ENCODE measurements at regions not wholly inside any gene's neighbourhood (a gene's known extent, or its start where the extent isn't known, plus 50 kb on each side); places are given as distances from the start of the nearest gene placed in this dataset.

- Histone ChIP-seq H3K4me3 (no peak overlapping the region), H3K9me3 (no peaks in the 10 kb centered on the region), H3K36me3 (ENCODE audit: low read depth) (no peaks in the 10 kb centered on the region), H3K4me1 (ENCODE audit: low read depth) (peaks cover 5% of the 10 kb centered on the region)
- TF ChIP-seq CTCF (IDR thresholded peaks at IDR 0.05), result no peak
- intact Hi-C loops (cut with DNase I, micrococcal nuclease), result no loop called here
- DNase-seq (no peak), ATAC-seq (no peak)
Measured at GRCh38 chr18:22675006-22675405, 257.3 kb upstream of the CTAGE1 start.

GRCh38 chr18:22676423-22676822 lies 256.7 kb upstream of the RBBP8 start:
- intact Hi-C loops (cut with DNase I, micrococcal nuclease), result no loop called here
- H3K36me3 ChIP-seq (ENCODE audit: low read depth), result no peaks in the 10 kb centered on the region
- ATAC-seq (peak; percentile 84), DNase-seq (no peak)
- TF ChIP-seq CTCF (IDR thresholded peaks at IDR 0.05), result no peak
- H3K4me1 ChIP-seq (ENCODE audit: low read depth), result peaks cover 10% of the 10 kb centered on the region
- H3K9me3 ChIP-seq, result no peaks in the 10 kb centered on the region
- H3K4me3 ChIP-seq, result no peak overlapping the region

GRCh38 chr18:22678486-22678885 lies 254.6 kb upstream of the RBBP8 start:
- DNase-seq (peak in 1 of 3 donors; percentile 57), ATAC-seq (peak; percentile 5)
- Histone ChIP-seq H3K4me1 (ENCODE audit: low read depth) (peaks cover 10% of the 10 kb centered on the region), H3K9me3 (no peaks in the 10 kb centered on the region), H3K36me3 (ENCODE audit: low read depth) (no peaks in the 10 kb centered on the region), H3K4me3 (no peak overlapping the region)
- intact Hi-C loops (cut with DNase I, micrococcal nuclease), result no loop called here
- TF ChIP-seq CTCF (IDR thresholded peaks at IDR 0.05), result no peak

GRCh38 chr18:22680944-22681343 lies 252.2 kb upstream of the RBBP8 start:
- Histone ChIP-seq H3K4me1 (ENCODE audit: low read depth) (peaks cover 29% of the 10 kb centered on the region), H3K4me3 (no peak overlapping the region), H3K36me3 (ENCODE audit: low read depth) (no peaks in the 10 kb centered on the region), H3K9me3 (no peaks in the 10 kb centered on the region)
- no peak for DNase-seq
- intact Hi-C loops (cut with DNase I, micrococcal nuclease), result no loop called here
- no peak for TF ChIP-seq CTCF (IDR thresholded peaks at IDR 0.05)
- no peak for ATAC-seq

- peaks cover 24% of the 10 kb centered on the region for H3K4me1 ChIP-seq (ENCODE audit: low read depth)
- no peak for ATAC-seq
- H3K9me3 ChIP-seq, result no peaks in the 10 kb centered on the region
- no peak for DNase-seq
- intact Hi-C loops (cut with DNase I, micrococcal nuclease), result no loop called here
- no peak for TF ChIP-seq CTCF (IDR thresholded peaks at IDR 0.05)
- no peak overlapping the region for H3K4me3 ChIP-seq
- H3K36me3 ChIP-seq (ENCODE audit: low read depth), result no peaks in the 10 kb centered on the region
Measured at GRCh38 chr18:22681908-22682307, 251.2 kb upstream of the RBBP8 start.

GRCh38 chr18:22682720-22683119 lies 250.4 kb upstream of the RBBP8 start:
- no peak for TF ChIP-seq CTCF (IDR thresholded peaks at IDR 0.05)
- intact Hi-C loops (cut with DNase I, micrococcal nuclease), result no loop called here
- no peak for ATAC-seq
- H3K36me3 ChIP-seq (ENCODE audit: low read depth), result no peaks in the 10 kb centered on the region
- no peak for DNase-seq
- peaks cover 24% of the 10 kb centered on the region for H3K4me1 ChIP-seq (ENCODE audit: low read depth)
- H3K9me3 ChIP-seq, result no peaks in the 10 kb centered on the region
- H3K4me3 ChIP-seq, result no peak overlapping the region

Measured in mucosa of descending colon (tissue), 3 donors.